ENCODE measurements at regions not wholly inside any gene's neighbourhood (a gene's known extent, or its start where the extent isn't known, plus 50 kb on each side); places are given as distances from the start of the nearest gene placed in this dataset.

- CTCF ChIA-PET, result no interaction called here
- TF ChIP-seq RBAK (tag by site-specific recombination; IDR thresholded peaks at IDR 0.05), result no peak
- TF ChIP-seq ZSCAN5A (tag by site-specific recombination; IDR thresholded peaks at IDR 0.05), result no peak
- no peak for TF ChIP-seq ZNF221 (tag by site-specific recombination; IDR thresholded peaks at IDR 0.05; ENCODE audit: borderline replicate concordance)
- TF ChIP-seq ZNF433 (tag by site-specific recombination; IDR thresholded peaks at IDR 0.05; ENCODE audit: low read depth), result no peak
- TF ChIP-seq ZNF830 (tag by site-specific recombination; IDR thresholded peaks at IDR 0.05; ENCODE audit: low read depth), result no peak
- TF ChIP-seq ZFP37 (tag by site-specific recombination; IDR thresholded peaks at IDR 0.05), result no peak
- TF ChIP-seq ZBTB10 (tag by site-specific recombination; IDR thresholded peaks at IDR 0.05), result no peak
- TF ChIP-seq ZBTB17 (tag by site-specific recombination; IDR thresholded peaks at IDR 0.05), result no peak
- no peak for TF ChIP-seq GFI1B (tag by site-specific recombination; IDR thresholded peaks at IDR 0.05)
- POLR2A ChIA-PET, result no interaction called here
- H3K27ac ChIP-seq (ENCODE audit: extremely low read depth, low read depth, low read length), result no peak overlapping the region
- no peaks in the 10 kb centered on the region for H3K9me3 ChIP-seq (ENCODE audit: control insufficient read depth, insufficient read depth, low read depth, low read length)
- H3K4me1 ChIP-seq (ENCODE audit: control insufficient read depth, insufficient read depth, low read length), result no peaks in the 10 kb centered on the region
- no peaks in the 10 kb centered on the region for H3K36me3 ChIP-seq (ENCODE audit: control insufficient read depth in 2 of 2, insufficient read depth in 1 of 2, low read length in 2 of 2)
- no peak overlapping the region for H3K4me3 ChIP-seq (ENCODE audit: low read depth, low read length)
These were observed 110.0 kb upstream of the ARL4C start for GRCh38 chr2:234606896-234607295.

GRCh38 chr2:234603619-234604018 is 106.7 kb upstream of the ARL4C start:
- POLR2A ChIA-PET, result interaction anchor here (0.6 kb wide), 1 partner anchor 100 kb away, joined by 5 read pairs; no protein-coding TSS in a partner anchor
- CTCF ChIA-PET, result interaction anchor here (0.7 kb wide), 1 partner anchor 9 kb away, joined by 4 read pairs; no protein-coding TSS in a partner anchor
- Histone ChIP-seq H3K9me3 (ENCODE audit: control insufficient read depth, insufficient read depth, low read depth, low read length) (no peaks in the 10 kb centered on the region), H3K27ac (ENCODE audit: extremely low read depth, low read depth, low read length) (no peak overlapping the region), H3K4me3 (ENCODE audit: low read depth, low read length) (no peak overlapping the region), H3K4me1 (ENCODE audit: control insufficient read depth, insufficient read depth, low read length) (no peaks in the 10 kb centered on the region), H3K36me3 (ENCODE audit: control insufficient read depth in 2 of 2, insufficient read depth in 1 of 2, low read length in 2 of 2) (no peaks in the 10 kb centered on the region)
- TF ChIP-seq ZBTB7A (tag by site-specific recombination; IDR thresholded peaks at IDR 0.05; ENCODE audit: low read depth), result no peak
- no peak for TF ChIP-seq ZBTB20 (tag by site-specific recombination; IDR thresholded peaks at IDR 0.05)
- no peak for TF ChIP-seq ZBTB1 (tag by site-specific recombination; IDR thresholded peaks at IDR 0.05)
- no peak for TF ChIP-seq ZNF391 (tag by site-specific recombination; IDR thresholded peaks at IDR 0.05; ENCODE audit: borderline replicate concordance, low read depth)
- no peak for TF ChIP-seq ZNF747 (tag by site-specific recombination; IDR thresholded peaks at IDR 0.05)
- no peak for TF ChIP-seq ZNF571 (tag by site-specific recombination; IDR thresholded peaks at IDR 0.05)
- no peak for TF ChIP-seq ZNF600 (tag by site-specific recombination; IDR thresholded peaks at IDR 0.05)
- TF ChIP-seq ZXDB (tag by site-specific recombination; IDR thresholded peaks at IDR 0.05), result no peak
- no peak for TF ChIP-seq ZNF157 (tag by site-specific recombination; IDR thresholded peaks at IDR 0.05)
- no peak for TF ChIP-seq ZNF560 (tag by site-specific recombination; IDR thresholded peaks at IDR 0.05; ENCODE audit: borderline replicate concordance)
- no peak for TF ChIP-seq ZNF791 (tag by site-specific recombination; IDR thresholded peaks at IDR 0.05)
- TF ChIP-seq ZNF18 (tag by site-specific recombination; IDR thresholded peaks at IDR 0.05), result no peak
- no peak for TF ChIP-seq ZNF214 (tag by site-specific recombination; IDR thresholded peaks at IDR 0.05; ENCODE audit: borderline replicate concordance)
- no peak for TF ChIP-seq ZNF677 (tag by site-specific recombination; IDR thresholded peaks at IDR 0.05)
- no peak for TF ChIP-seq ZNF510 (tag by site-specific recombination; IDR thresholded peaks at IDR 0.05; ENCODE audit: insufficient replicate concordance)
- TF ChIP-seq ZNF624 (tag by site-specific recombination; IDR thresholded peaks at IDR 0.05), result no peak
- TF ChIP-seq ZNF23 (tag by site-specific recombination; IDR thresholded peaks at IDR 0.05; ENCODE audit: borderline replicate concordance), result no peak
- TF ChIP-seq GLI2 (tag by site-specific recombination; IDR thresholded peaks at IDR 0.05; ENCODE audit: borderline replicate concordance, low read depth), result no peak
- no peak for TF ChIP-seq ZBTB8A (tag by site-specific recombination; IDR thresholded peaks at IDR 0.05)

Measured in HEK293 (cell line).